PC-9 (cell line): ENCODE measurements at regions not wholly inside any gene's neighbourhood (a gene's known extent, or its start where the extent isn't known, plus 50 kb on each side); places are given as distances from the start of the nearest gene placed in this dataset.

Source experiments
- BruUV-seq: library from RNA; stranded (reverse); fragments of 400-500 nt; replicated peaks from 2 replicates; lab custom pipeline; 2021; lab: Mats Ljungman, UMichigan
- CTCF ChIA-PET: fragments of 300-600 bp; sonication (Branson Sonifier 250); formaldehyde crosslinking; loops from one replicate; lab custom pipeline; 2022; ENCODE audit warnings: antibody characterized with exemption; lab: Charles Lee
- POLR2A ChIA-PET: fragments of 300-600 bp; sonication (Branson Sonifier 250); formaldehyde crosslinking; loops from one replicate; lab custom pipeline; 2022; ENCODE audit warnings: antibody characterized with exemption; ENCODE audit not compliant: unreplicated experiment; lab: Charles Lee
- DNase-seq, 2 experiments: peaks; one replicate each; pipeline versions ENCODE4 v3.0.0 to v3.0.0-alpha.2; 2015 to 2022; ENCODE audit warnings: mixed read lengths in 1 of 2
- H2AFZ ChIP-seq: fragments of 200-600 bp; sonication (generic); 2 replicates; pipeline ENCODE4 v1.8.1; 2017; ENCODE audit warnings: antibody characterized with exemption
- H3F3A ChIP-seq: fragments of 200-600 bp; sonication (generic); 2 replicates; pipeline ENCODE4 v1.8.1; 2017; ENCODE audit warnings: antibody characterized with exemption, mild to moderate bottlenecking, low read depth; ENCODE audit not compliant: insufficient read depth
- H3K27ac ChIP-seq: fragments of 200-600 bp; sonication (generic); 2 replicates; pipeline ENCODE4 v1.6.1; 2016; ENCODE audit warnings: mixed run types
- H3K27me3 ChIP-seq: fragments of 200-600 bp; sonication (generic); 2 replicates; pipeline ENCODE4 v1.6.1; 2016; ENCODE audit warnings: low read depth, mixed run types; ENCODE audit not compliant: insufficient read depth
- H3K36me3 ChIP-seq: fragments of 200-600 bp; sonication (generic); 2 replicates; pipeline ENCODE4 v1.6.1; 2016; ENCODE audit warnings: low read depth, mixed run types
- H3K4me1 ChIP-seq: fragments of 200-600 bp; sonication (generic); replicated peaks from 2 replicates; pipeline ENCODE4 v1.6.1; 2016; ENCODE audit warnings: mixed run types; ENCODE audit not compliant: insufficient read depth
- H3K4me2 ChIP-seq: fragments of 200-600 bp; sonication (generic); 2 replicates; pipeline ENCODE4 v1.6.1; 2017; ENCODE audit warnings: mixed run types
- H3K4me3 ChIP-seq: fragments of 200-600 bp; sonication (generic); 2 replicates; pipeline ENCODE4 v1.6.1; 2016; ENCODE audit warnings: mixed run types
- H3K79me2 ChIP-seq: fragments of 200-600 bp; sonication (generic); 2 replicates; pipeline ENCODE4 v1.6.1; 2017; ENCODE audit warnings: low read depth, mixed run types
- H3K9me2 ChIP-seq: fragments of 200-600 bp; sonication (generic); 2 replicates; pipeline ENCODE4 v1.8.1; 2017; ENCODE audit warnings: mild to moderate bottlenecking; ENCODE audit not compliant: insufficient read depth
- H3K9me3 ChIP-seq: fragments of 200-600 bp; sonication (generic); 2 replicates; pipeline ENCODE4 v1.8.1; 2016; ENCODE audit warnings: low read depth; ENCODE audit not compliant: insufficient read depth
- H4K20me1 ChIP-seq: fragments of 200-600 bp; sonication (generic); 2 replicates; pipeline ENCODE4 v1.8.1; 2017; ENCODE audit not compliant: insufficient read depth
- CTCF ChIP-seq: fragments of 200-600 bp; sonication (generic); conservative IDR thresholded peaks from 2 replicates; pipeline ENCODE4 v1.6.1; 2017; ENCODE audit warnings: mixed run types, antibody characterized with exemption, mild to moderate bottlenecking, moderate library complexity
- EZH2 ChIP-seq: fragments of 200-600 bp; sonication (generic); IDR thresholded peaks from 2 replicates; pipeline ENCODE4 v1.8.0; 2017; ENCODE audit warnings: antibody characterized with exemption, low read depth
- intact Hi-C: fragments of 100-400 bp; cut with micrococcal nuclease; formaldehyde crosslinking; loops from one replicate; pipeline ENCODE4 v1.10.0; 2022; ENCODE audit not compliant: unreplicated experiment

- DNase-seq: no peak
- no peaks in the 10 kb centered on the region for H3K9me3 ChIP-seq
- H3K27me3 ChIP-seq: no peaks in the 10 kb centered on the region
- ChIA-PET POLR2A (no interaction called here), CTCF (no interaction called here)
- H3K27ac ChIP-seq: no peak overlapping the region
- no peaks in the 10 kb centered on the region for H3F3A ChIP-seq
- intact Hi-C loops: no loop called here
- no TSS peak for BruUV-seq
- H3K79me2 ChIP-seq: no peaks in the 10 kb centered on the region
- H3K36me3 ChIP-seq: no peaks in the 10 kb centered on the region
- no peak overlapping the region for H3K4me2 ChIP-seq
- TF ChIP-seq EZH2 (no peak), CTCF (no peak)
- no peak overlapping the region for H2AFZ ChIP-seq
- H3K4me1 ChIP-seq: no peaks in the 10 kb centered on the region
- no peaks in the 10 kb centered on the region for H3K9me2 ChIP-seq
- no peaks in the 10 kb centered on the region for H4K20me1 ChIP-seq
- H3K4me3 ChIP-seq: no peak overlapping the region
Measured at GRCh38 chr9:71567890-71568289, 200.4 kb downstream of the CEMIP2 start.

- DNase-seq: no peak
- H2AFZ ChIP-seq: no peak overlapping the region
- H3F3A ChIP-seq: no peaks in the 10 kb centered on the region
- H3K9me3 ChIP-seq: no peaks in the 10 kb centered on the region
- H3K4me2 ChIP-seq: no peak overlapping the region
- H3K79me2 ChIP-seq: no peaks in the 10 kb centered on the region
- no peak overlapping the region for H3K27ac ChIP-seq
- BruUV-seq: no TSS peak
- CTCF ChIA-PET: no interaction called here
- H3K36me3 ChIP-seq: no peaks in the 10 kb centered on the region
- no peaks in the 10 kb centered on the region for H3K27me3 ChIP-seq
- H3K4me1 ChIP-seq: no peaks in the 10 kb centered on the region
- no peaks in the 10 kb centered on the region for H3K9me2 ChIP-seq
- TF ChIP-seq CTCF (no peak), EZH2 (no peak)
- intact Hi-C loops: no loop called here
- H3K4me3 ChIP-seq: no peak overlapping the region
- H4K20me1 ChIP-seq: no peaks in the 10 kb centered on the region
- POLR2A ChIA-PET: no interaction called here
Measured at GRCh38 chr9:71562140-71562539, 206.2 kb downstream of the CEMIP2 start.

- CTCF ChIA-PET: no interaction called here
- H3K79me2 ChIP-seq: no peaks in the 10 kb centered on the region
- no peaks in the 10 kb centered on the region for H3K9me3 ChIP-seq
- POLR2A ChIA-PET: no interaction called here
- no peak overlapping the region for H2AFZ ChIP-seq
- H3F3A ChIP-seq: no peaks in the 10 kb centered on the region
- H3K9me2 ChIP-seq: no peaks in the 10 kb centered on the region
- H3K36me3 ChIP-seq: no peaks in the 10 kb centered on the region
- no peaks in the 10 kb centered on the region for H4K20me1 ChIP-seq
- no peak for TF ChIP-seq CTCF
- no peak overlapping the region for H3K27ac ChIP-seq
- no peak overlapping the region for H3K4me2 ChIP-seq
- no peak for DNase-seq
- BruUV-seq: no TSS peak
- H3K27me3 ChIP-seq: no peaks in the 10 kb centered on the region
- no peaks in the 10 kb centered on the region for H3K4me1 ChIP-seq
- H3K4me3 ChIP-seq: no peak overlapping the region
- intact Hi-C loops: no loop called here
Measured at GRCh38 chr9:71557310-71557709, 211.0 kb downstream of the CEMIP2 start.
